Type B pancreatic cell (in vitro differentiated cells): ENCODE measurements at regions not wholly inside any gene's neighbourhood (a gene's known extent, or its start where the extent isn't known, plus 50 kb on each side); places are given as distances from the start of the nearest gene placed in this dataset.

Experiments
- DNase-seq: peaks from one replicate; pipeline ENCODE4 v3.0.0; 2021; ENCODE audit warnings: mixed read lengths; ENCODE audit not compliant: unreplicated experiment; ENCODE audit errors: extremely low spot score
- H3K27ac Mint-ChIP-seq: 2 replicates; pipeline ENCODE4 v1.8.0; 2021; ENCODE audit warnings: mild to moderate bottlenecking, mixed read lengths
- H3K27me3 Mint-ChIP-seq: 2 replicates; pipeline ENCODE4 v1.8.0; 2021; ENCODE audit warnings: mixed read lengths
- H3K36me3 Mint-ChIP-seq: 2 replicates; pipeline ENCODE4 v1.8.0; 2021; ENCODE audit warnings: mixed read lengths
- H3K4me1 Mint-ChIP-seq: one replicate; pipeline ENCODE4 v1.8.0; 2021; ENCODE audit warnings: mixed read lengths; ENCODE audit not compliant: unreplicated experiment
- H3K4me3 Mint-ChIP-seq: 2 replicates; pipeline ENCODE4 v1.8.0; 2021; ENCODE audit warnings: mild to moderate bottlenecking, mixed read lengths
- H3K9me3 Mint-ChIP-seq: 2 replicates; pipeline ENCODE4 v1.8.0; 2021; ENCODE audit warnings: mixed read lengths
- TF ChIP-seq, protein P1 (sequence below): fragments of 200-600 bp; sonication (generic); conservative IDR thresholded peaks from 2 replicates; pipeline ENCODE4 v1.5.0; 2021; ENCODE audit warnings: antibody characterized with exemption, mild to moderate bottlenecking

- TF ChIP-seq, protein P1, sequence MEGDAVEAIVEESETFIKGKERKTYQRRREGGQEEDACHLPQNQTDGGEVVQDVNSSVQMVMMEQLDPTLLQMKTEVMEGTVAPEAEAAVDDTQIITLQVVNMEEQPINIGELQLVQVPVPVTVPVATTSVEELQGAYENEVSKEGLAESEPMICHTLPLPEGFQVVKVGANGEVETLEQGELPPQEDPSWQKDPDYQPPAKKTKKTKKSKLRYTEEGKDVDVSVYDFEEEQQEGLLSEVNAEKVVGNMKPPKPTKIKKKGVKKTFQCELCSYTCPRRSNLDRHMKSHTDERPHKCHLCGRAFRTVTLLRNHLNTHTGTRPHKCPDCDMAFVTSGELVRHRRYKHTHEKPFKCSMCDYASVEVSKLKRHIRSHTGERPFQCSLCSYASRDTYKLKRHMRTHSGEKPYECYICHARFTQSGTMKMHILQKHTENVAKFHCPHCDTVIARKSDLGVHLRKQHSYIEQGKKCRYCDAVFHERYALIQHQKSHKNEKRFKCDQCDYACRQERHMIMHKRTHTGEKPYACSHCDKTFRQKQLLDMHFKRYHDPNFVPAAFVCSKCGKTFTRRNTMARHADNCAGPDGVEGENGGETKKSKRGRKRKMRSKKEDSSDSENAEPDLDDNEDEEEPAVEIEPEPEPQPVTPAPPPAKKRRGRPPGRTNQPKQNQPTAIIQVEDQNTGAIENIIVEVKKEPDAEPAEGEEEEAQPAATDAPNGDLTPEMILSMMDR = no peak
- Mint-ChIP-seq H3K4me1 (peaks cover 5% of the 10 kb centered on the region), H3K4me3 (no peak overlapping the region), H3K36me3 (no peaks in the 10 kb centered on the region), H3K27ac (no peak overlapping the region), H3K27me3 (peaks cover 3% of the 10 kb centered on the region), H3K9me3 (no peaks in the 10 kb centered on the region)
- DNase-seq = no peak
These were observed 156.1 kb upstream of the SLC39A10 start for GRCh38 chr2:195500879-195501278.

GRCh38 chr2:195498839-195499490 lies 158.1 kb upstream of the SLC39A10 start:
- no peak overlapping the region for H3K4me3 Mint-ChIP-seq
- no peak overlapping the region for H3K27ac Mint-ChIP-seq
- no peaks in the 10 kb centered on the region for H3K36me3 Mint-ChIP-seq
- H3K9me3 Mint-ChIP-seq = no peaks in the 10 kb centered on the region
- peaks cover 4% of the 10 kb centered on the region for H3K27me3 Mint-ChIP-seq
- peaks cover 5% of the 10 kb centered on the region for H3K4me1 Mint-ChIP-seq
- DNase-seq = no peak
- TF ChIP-seq, protein P1 = no peak

- Mint-ChIP-seq H3K27me3 (peaks cover 4% of the 10 kb centered on the region), H3K36me3 (no peaks in the 10 kb centered on the region), H3K4me1 (peaks cover 5% of the 10 kb centered on the region), H3K27ac (no peak overlapping the region), H3K9me3 (peaks cover 4% of the 10 kb centered on the region), H3K4me3 (no peak overlapping the region)
- DNase-seq = no peak
- TF ChIP-seq, protein P1 = peak; percentile 48
These were observed 158.8 kb upstream of the SLC39A10 start for GRCh38 chr2:195498176-195498575.

- no peak overlapping the region for H3K4me3 Mint-ChIP-seq
- H3K27me3 Mint-ChIP-seq = peaks cover 4% of the 10 kb centered on the region
- no peaks in the 10 kb centered on the region for H3K36me3 Mint-ChIP-seq
- H3K9me3 Mint-ChIP-seq = peaks cover 4% of the 10 kb centered on the region
- peaks cover 5% of the 10 kb centered on the region for H3K4me1 Mint-ChIP-seq
- TF ChIP-seq, protein P1 = no peak
- no peak for DNase-seq
- no peak overlapping the region for H3K27ac Mint-ChIP-seq
These were observed 160.0 kb upstream of the SLC39A10 start for GRCh38 chr2:195496991-195497390.

DNA sequence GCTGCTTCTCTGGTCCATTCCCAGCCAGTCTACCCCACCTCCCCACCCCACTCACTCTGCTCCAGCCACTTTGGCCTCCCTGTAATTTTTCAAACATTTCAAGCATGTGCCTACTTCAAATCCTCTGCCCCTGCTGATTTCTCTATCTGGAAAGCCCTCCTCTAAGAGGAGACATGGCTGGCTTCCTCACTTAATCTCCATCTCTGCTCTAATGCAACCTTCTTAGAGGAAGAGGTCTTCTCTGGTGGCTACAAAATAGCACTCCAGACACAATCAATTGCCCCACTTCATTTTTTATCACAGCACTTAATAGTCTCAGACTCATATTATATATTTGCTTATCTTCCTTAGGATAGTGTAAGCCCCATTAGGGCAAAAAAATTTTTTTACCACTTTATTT lies 161.1 kb upstream of the SLC39A10 start:
- H3K27me3 Mint-ChIP-seq = peaks cover 4% of the 10 kb centered on the region

More for the DNA sequence above, 161.1 kb upstream of the SLC39A10 start:
- no peak for DNase-seq
- Mint-ChIP-seq H3K4me3 (no peak overlapping the region), H3K36me3 (no peaks in the 10 kb centered on the region), H3K4me1 (peaks cover 11% of the 10 kb centered on the region), H3K27ac (no peak overlapping the region), H3K9me3 (peaks cover 4% of the 10 kb centered on the region)
- TF ChIP-seq, protein P1 = no peak
